ENCODE measurements at regions not wholly inside any gene's neighbourhood (a gene's known extent, or its start where the extent isn't known, plus 50 kb on each side); places are given as distances from the start of the nearest gene placed in this dataset.

GRCh38 chr15:62278534-62278933 is 113.4 kb upstream of the C2CD4B start:
- TF ChIP-seq POLR2A (IDR thresholded peaks at IDR 0.05) = no peak
- TF ChIP-seq CTCF (IDR thresholded peaks at IDR 0.05 in 8 of 11, conservative IDR thresholded peaks at IDR 0.05 in 3 of 11) = no peak
